Mucosa of stomach (tissue), 1 donor: ENCODE measurements at regions not wholly inside any gene's neighbourhood (a gene's known extent, or its start where the extent isn't known, plus 50 kb on each side); places are given as distances from the start of the nearest gene placed in this dataset.

ENCODE experiments used
- H3K27me3 ChIP-seq: one replicate; pipeline ENCODE4 v1.7.0; 2013; ENCODE audit warnings: mild to moderate bottlenecking, low read length; ENCODE audit not compliant: control insufficient read depth, insufficient read depth
- H3K36me3 ChIP-seq: one replicate; pipeline ENCODE4 v1.7.0; 2013; ENCODE audit warnings: low read length; ENCODE audit not compliant: control insufficient read depth, insufficient read depth
- H3K4me1 ChIP-seq: one replicate; pipeline ENCODE4 v1.7.0; 2013; ENCODE audit warnings: mild to moderate bottlenecking, low read length; ENCODE audit not compliant: control insufficient read depth, insufficient read depth
- H3K4me3 ChIP-seq: one replicate; pipeline ENCODE4 v1.7.0; 2013; ENCODE audit warnings: low read length
- H3K9ac ChIP-seq: one replicate; pipeline ENCODE4 v1.7.0; 2013; ENCODE audit warnings: mild to moderate bottlenecking, low read length, moderate library complexity
- H3K9me3 ChIP-seq: one replicate; pipeline ENCODE4 v1.7.0; 2013; ENCODE audit warnings: mild to moderate bottlenecking, low read length, moderate library complexity; ENCODE audit not compliant: control insufficient read depth
- donor health status: Pancreatic carcinoma.

- no peak overlapping the region for H3K9ac ChIP-seq
- H3K27me3 ChIP-seq: no peaks in the 10 kb centered on the region
Measured at GRCh38 chr9:20138841-20139240, 350.0 kb upstream of the SLC24A2 start.

GRCh38 chr9:20138116-20138515, 349.3 kb upstream of the SLC24A2 start:
- Histone ChIP-seq H3K27me3 (no peaks in the 10 kb centered on the region), H3K9ac (no peak overlapping the region), H3K36me3 (no peaks in the 10 kb centered on the region), H3K4me3 (no peak overlapping the region), H3K4me1 (no peaks in the 10 kb centered on the region), H3K9me3 (no peaks in the 10 kb centered on the region)

More at GRCh38 chr9:20138841-20139240, 350.0 kb upstream of the SLC24A2 start:
- Histone ChIP-seq H3K4me3 (no peak overlapping the region), H3K36me3 (no peaks in the 10 kb centered on the region), H3K9me3 (no peaks in the 10 kb centered on the region), H3K4me1 (no peaks in the 10 kb centered on the region)

GRCh38 chr9:20137425-20137824, 348.6 kb upstream of the SLC24A2 start:
- Histone ChIP-seq H3K9me3 (no peaks in the 10 kb centered on the region), H3K4me1 (no peaks in the 10 kb centered on the region), H3K4me3 (no peak overlapping the region), H3K27me3 (no peaks in the 10 kb centered on the region), H3K36me3 (no peaks in the 10 kb centered on the region), H3K9ac (no peak overlapping the region)

GRCh38 chr9:20135119-20135697, 346.4 kb upstream of the SLC24A2 start:
- Histone ChIP-seq H3K4me3 (no peak overlapping the region), H3K36me3 (no peaks in the 10 kb centered on the region), H3K4me1 (no peaks in the 10 kb centered on the region), H3K9me3 (no peaks in the 10 kb centered on the region), H3K9ac (no peak overlapping the region), H3K27me3 (no peaks in the 10 kb centered on the region)

- Histone ChIP-seq H3K36me3 (no peaks in the 10 kb centered on the region), H3K9ac (no peak overlapping the region), H3K4me3 (no peak overlapping the region), H3K4me1 (no peaks in the 10 kb centered on the region), H3K27me3 (no peaks in the 10 kb centered on the region), H3K9me3 (no peaks in the 10 kb centered on the region)
Measured at GRCh38 chr9:20125727-20126126, 336.9 kb upstream of the SLC24A2 start.

- H3K9me3 ChIP-seq: no peaks in the 10 kb centered on the region
- no peaks in the 10 kb centered on the region for H3K27me3 ChIP-seq
- no peak overlapping the region for H3K4me3 ChIP-seq
- H3K9ac ChIP-seq: no peak overlapping the region
- H3K4me1 ChIP-seq: no peaks in the 10 kb centered on the region
- no peaks in the 10 kb centered on the region for H3K36me3 ChIP-seq
Measured at GRCh38 chr9:20119566-20119965, 330.7 kb upstream of the SLC24A2 start.

- H3K36me3 ChIP-seq: no peaks in the 10 kb centered on the region
- H3K27me3 ChIP-seq: no peaks in the 10 kb centered on the region
- no peaks in the 10 kb centered on the region for H3K4me1 ChIP-seq
- H3K9ac ChIP-seq: no peak overlapping the region
- no peaks in the 10 kb centered on the region for H3K9me3 ChIP-seq
- no peak overlapping the region for H3K4me3 ChIP-seq
Measured at GRCh38 chr9:20117986-20118385, 329.1 kb upstream of the SLC24A2 start.

- no peak overlapping the region for H3K9ac ChIP-seq
Measured at GRCh38 chr9:20117482-20117881, 328.6 kb upstream of the SLC24A2 start.

GRCh38 chr9:20114974-20115373, 326.1 kb upstream of the SLC24A2 start:
- no peak overlapping the region for H3K4me3 ChIP-seq
- H3K9ac ChIP-seq: no peak overlapping the region
- no peaks in the 10 kb centered on the region for H3K27me3 ChIP-seq
- no peaks in the 10 kb centered on the region for H3K9me3 ChIP-seq
- no peaks in the 10 kb centered on the region for H3K36me3 ChIP-seq
- no peaks in the 10 kb centered on the region for H3K4me1 ChIP-seq

More at GRCh38 chr9:20117482-20117881, 328.6 kb upstream of the SLC24A2 start:
- H3K4me3 ChIP-seq: no peak overlapping the region
- no peaks in the 10 kb centered on the region for H3K27me3 ChIP-seq
- H3K4me1 ChIP-seq: no peaks in the 10 kb centered on the region
- H3K9me3 ChIP-seq: no peaks in the 10 kb centered on the region
- no peaks in the 10 kb centered on the region for H3K36me3 ChIP-seq

- Histone ChIP-seq H3K4me3 (no peak overlapping the region), H3K4me1 (no peaks in the 10 kb centered on the region), H3K9me3 (no peaks in the 10 kb centered on the region), H3K27me3 (no peaks in the 10 kb centered on the region), H3K9ac (no peak overlapping the region), H3K36me3 (no peaks in the 10 kb centered on the region)
Measured at GRCh38 chr9:20112205-20112783, 323.5 kb upstream of the SLC24A2 start.

GRCh38 chr9:20111173-20111843, 322.5 kb upstream of the SLC24A2 start:
- Histone ChIP-seq H3K9ac (no peak overlapping the region), H3K27me3 (no peaks in the 10 kb centered on the region), H3K36me3 (no peaks in the 10 kb centered on the region), H3K4me1 (no peaks in the 10 kb centered on the region), H3K9me3 (no peaks in the 10 kb centered on the region), H3K4me3 (no peak overlapping the region)

GRCh38 chr9:20095430-20096092, 306.7 kb upstream of the SLC24A2 start:
- H3K36me3 ChIP-seq: no peaks in the 10 kb centered on the region
- no peaks in the 10 kb centered on the region for H3K4me1 ChIP-seq
- no peak overlapping the region for H3K9ac ChIP-seq
- H3K4me3 ChIP-seq: no peak overlapping the region
- no peaks in the 10 kb centered on the region for H3K9me3 ChIP-seq
- no peaks in the 10 kb centered on the region for H3K27me3 ChIP-seq
